Upper lobe of left lung (tissue), 4 donors: ENCODE measurements at regions not wholly inside any gene's neighbourhood (a gene's known extent, or its start where the extent isn't known, plus 50 kb on each side); places are given as distances from the start of the nearest gene placed in this dataset.

Experiments used
- EP300 ChIP-seq, 4 donors: sonication (generic); formaldehyde crosslinking; IDR thresholded peaks; one replicate each; pipeline ENCODE4 v1.5.1; 2017; ENCODE audit warnings: antibody characterized with exemption in 4 of 4, control low read depth in 2 of 4
- POLR2A ChIP-seq, 4 donors: fragments of 450-650 bp; IDR thresholded peaks; one replicate each; pipeline ENCODE4 v1.5.1; 2016 to 2017; ENCODE audit warnings: antibody characterized with exemption in 4 of 4, mild to moderate bottlenecking in 2 of 4
- POLR2AphosphoS5 ChIP-seq, 2 donors: sonication (generic); formaldehyde crosslinking; IDR thresholded peaks; one replicate each; pipeline ENCODE4 v1.5.1; 2017; ENCODE audit warnings: antibody characterized with exemption in 2 of 2
- TF ChIP-seq, protein P1 (sequence below), 6 experiments: fragments of 450-650 bp in 4 of 6; fragments of 200-600 bp in 2 of 6; sonication (generic) in 2 of 6; IDR thresholded peaks; one replicate each; pipeline ENCODE4 v1.5.1; 2016 to 2019; ENCODE audit warnings: antibody characterized with exemption in 6 of 6

DNA sequence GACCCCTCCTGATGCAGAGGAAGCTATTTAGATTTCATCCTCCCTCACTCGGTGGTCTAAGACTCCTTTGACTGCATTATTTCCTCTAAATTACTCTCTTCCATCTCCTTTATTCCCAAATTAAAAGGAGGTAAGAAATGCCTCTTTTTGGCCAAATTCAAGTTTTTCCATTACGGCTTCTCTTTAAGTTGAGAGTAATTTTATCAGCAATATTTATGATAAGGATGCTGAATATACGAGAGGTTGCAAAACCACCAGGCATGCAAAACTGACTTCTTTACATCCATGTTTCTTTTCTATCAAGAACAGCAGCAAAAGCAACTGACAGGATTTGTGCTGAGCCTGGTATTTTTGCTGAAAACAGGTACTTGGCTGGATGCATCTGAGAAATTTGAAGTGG is 262.0 kb upstream of the RARB start:
- TF ChIP-seq POLR2AphosphoS5 (IDR thresholded peaks at IDR 0.05) (no peak), POLR2A (IDR thresholded peaks at IDR 0.05) (no peak), EP300 (IDR thresholded peaks at IDR 0.05) (no peak)
- TF ChIP-seq, protein P1, sequence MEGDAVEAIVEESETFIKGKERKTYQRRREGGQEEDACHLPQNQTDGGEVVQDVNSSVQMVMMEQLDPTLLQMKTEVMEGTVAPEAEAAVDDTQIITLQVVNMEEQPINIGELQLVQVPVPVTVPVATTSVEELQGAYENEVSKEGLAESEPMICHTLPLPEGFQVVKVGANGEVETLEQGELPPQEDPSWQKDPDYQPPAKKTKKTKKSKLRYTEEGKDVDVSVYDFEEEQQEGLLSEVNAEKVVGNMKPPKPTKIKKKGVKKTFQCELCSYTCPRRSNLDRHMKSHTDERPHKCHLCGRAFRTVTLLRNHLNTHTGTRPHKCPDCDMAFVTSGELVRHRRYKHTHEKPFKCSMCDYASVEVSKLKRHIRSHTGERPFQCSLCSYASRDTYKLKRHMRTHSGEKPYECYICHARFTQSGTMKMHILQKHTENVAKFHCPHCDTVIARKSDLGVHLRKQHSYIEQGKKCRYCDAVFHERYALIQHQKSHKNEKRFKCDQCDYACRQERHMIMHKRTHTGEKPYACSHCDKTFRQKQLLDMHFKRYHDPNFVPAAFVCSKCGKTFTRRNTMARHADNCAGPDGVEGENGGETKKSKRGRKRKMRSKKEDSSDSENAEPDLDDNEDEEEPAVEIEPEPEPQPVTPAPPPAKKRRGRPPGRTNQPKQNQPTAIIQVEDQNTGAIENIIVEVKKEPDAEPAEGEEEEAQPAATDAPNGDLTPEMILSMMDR (IDR thresholded peaks at IDR 0.05) = no peak
